NOMO-1 (cell line): ENCODE measurements at regions not wholly inside any gene's neighbourhood (a gene's known extent, or its start where the extent isn't known, plus 50 kb on each side); places are given as distances from the start of the nearest gene placed in this dataset.
"Not testable (repeated sequence)": the region's sequence is repeated elsewhere in the genome, so short reads cannot be mapped to it uniquely, and the experiment has no call there.

Experiments used
- DNase-seq, 2 experiments: peaks; one replicate each; lab custom pipeline; 2025; ENCODE audit not compliant: unreplicated experiment in 2 of 2; lab: John Stamatoyannopoulos, UW

GRCh38 chr7:10412422-10413019, 561.2 kb upstream of the PHF14 start:
- peak in 1 of 2 experiments; percentile 30 for DNase-seq

DNA sequence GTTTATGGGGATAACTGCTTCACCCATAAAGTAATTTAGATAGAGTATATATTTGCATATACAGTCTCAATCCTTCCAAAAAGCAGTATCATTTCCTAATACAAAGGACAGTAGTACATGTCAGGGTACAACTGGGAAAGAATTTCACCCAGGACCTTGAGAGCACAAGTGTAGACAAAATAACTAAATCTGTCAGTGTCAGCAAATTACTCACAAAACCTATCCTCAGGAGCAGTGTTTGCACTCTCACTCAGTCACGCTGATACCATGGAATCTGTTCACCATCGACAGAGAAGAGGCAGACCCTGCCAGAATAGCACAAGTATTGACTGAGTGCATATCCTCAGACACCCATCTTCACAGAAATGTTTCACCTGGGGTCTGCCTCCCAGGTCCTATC, 554.7 kb upstream of the PHF14 start:
- no peak for DNase-seq

DNA sequence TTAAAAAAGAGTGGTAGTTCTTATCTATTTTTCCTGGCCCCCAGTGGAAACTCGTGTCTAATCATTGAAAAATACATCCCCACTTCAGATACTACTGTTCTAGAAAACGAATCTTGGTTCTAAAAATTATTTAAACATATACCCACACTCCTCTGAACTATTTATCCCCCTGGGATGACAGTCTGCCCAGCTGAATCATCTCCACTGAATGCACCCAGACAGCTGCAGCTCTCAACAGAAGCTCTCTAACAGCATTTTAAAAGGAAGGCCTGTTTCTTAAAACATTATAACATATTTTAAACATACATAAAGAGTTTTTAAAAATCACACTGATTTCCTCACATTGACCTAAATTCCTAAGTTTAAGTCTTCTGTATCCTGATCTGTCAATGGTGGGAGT, 544.6 kb upstream of the PHF14 start:
- DNase-seq, result no peak

GRCh38 chr7:10429511-10429910, 544.2 kb upstream of the PHF14 start:
- no peak for DNase-seq

GRCh38 chr7:10436302-10436701, 537.4 kb upstream of the PHF14 start:
- DNase-seq, result no peak

GRCh38 chr7:10439027-10439426, 534.6 kb upstream of the PHF14 start:
- DNase-seq, result no peak

GRCh38 chr7:10455936-10456335, 517.7 kb upstream of the PHF14 start:
- no peak for DNase-seq

DNA sequence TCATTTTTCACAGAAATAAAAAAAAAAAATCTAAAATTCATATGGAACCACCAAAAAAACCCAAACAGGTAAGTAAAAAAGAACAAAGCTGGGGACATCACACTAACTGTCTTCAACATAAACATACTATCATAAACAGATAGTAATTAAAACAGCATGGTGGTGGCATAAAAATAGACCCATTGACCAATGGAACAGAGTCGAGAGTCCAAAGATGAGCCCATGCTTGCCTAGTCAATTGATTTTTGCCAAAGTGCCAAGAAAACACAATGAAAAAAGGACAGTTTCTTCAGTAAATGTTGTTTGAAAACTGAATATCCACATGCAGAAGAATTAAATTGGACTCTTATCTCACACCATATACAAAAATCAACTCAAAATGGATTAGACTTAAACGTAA, 513.2 kb upstream of the PHF14 start:
- DNase-seq, result no peak

DNA sequence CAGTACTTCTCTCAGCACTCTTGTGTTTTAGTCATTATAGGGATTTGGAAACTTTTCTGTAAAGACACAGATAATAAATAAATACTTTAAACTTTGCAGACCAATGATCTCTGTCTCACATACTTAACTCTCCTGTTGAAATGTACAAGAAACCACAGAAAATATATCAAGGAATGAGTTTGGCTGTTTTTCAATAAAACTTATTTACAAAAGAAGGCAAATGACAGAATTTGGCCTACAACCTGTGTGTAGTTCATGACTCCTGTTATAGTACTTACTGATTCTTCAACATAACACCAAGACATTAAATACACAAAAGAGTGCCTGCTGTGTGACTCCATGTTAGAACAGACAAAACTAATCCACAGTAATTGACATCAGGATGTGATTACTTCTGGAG, 510.0 kb upstream of the PHF14 start:
- DNase-seq, result no peak

GRCh38 chr7:10465536-10465935, 508.1 kb upstream of the PHF14 start:
- not testable (repeated sequence) for DNase-seq

- DNase-seq, result no peak
These were observed 504.8 kb upstream of the PHF14 start for GRCh38 chr7:10468908-10469307.

- DNase-seq, result no peak
These were observed 504.2 kb upstream of the PHF14 start for GRCh38 chr7:10469476-10469875.

- no peak for DNase-seq
These were observed 502.2 kb upstream of the PHF14 start for GRCh38 chr7:10471280-10472058.

- no peak for DNase-seq
These were observed 501.6 kb upstream of the PHF14 start for GRCh38 chr7:10472115-10472514.

GRCh38 chr7:10473569-10473968, 500.1 kb upstream of the PHF14 start:
- no peak for DNase-seq

DNA sequence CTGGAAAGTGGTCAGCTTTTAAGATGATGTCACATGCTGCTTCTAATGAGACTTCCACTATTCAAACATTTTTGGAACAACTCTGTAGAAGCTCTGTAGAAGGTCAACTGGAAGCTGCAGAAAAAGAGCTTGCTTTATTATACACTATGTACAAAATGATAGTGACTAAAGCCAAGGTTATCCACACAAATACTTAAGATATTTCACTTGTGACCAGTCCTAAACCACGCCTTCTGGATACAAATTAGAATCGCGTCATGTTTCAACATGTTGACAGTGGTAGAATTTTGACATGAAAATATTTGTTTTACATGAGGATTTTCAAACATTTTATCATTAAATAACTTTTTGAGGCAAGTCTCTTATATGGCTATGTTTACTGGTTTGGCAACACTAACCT, 499.6 kb upstream of the PHF14 start:
- DNase-seq, result no peak

GRCh38 chr7:10475940-10476641, 497.6 kb upstream of the PHF14 start:
- DNase-seq, result no peak

DNA sequence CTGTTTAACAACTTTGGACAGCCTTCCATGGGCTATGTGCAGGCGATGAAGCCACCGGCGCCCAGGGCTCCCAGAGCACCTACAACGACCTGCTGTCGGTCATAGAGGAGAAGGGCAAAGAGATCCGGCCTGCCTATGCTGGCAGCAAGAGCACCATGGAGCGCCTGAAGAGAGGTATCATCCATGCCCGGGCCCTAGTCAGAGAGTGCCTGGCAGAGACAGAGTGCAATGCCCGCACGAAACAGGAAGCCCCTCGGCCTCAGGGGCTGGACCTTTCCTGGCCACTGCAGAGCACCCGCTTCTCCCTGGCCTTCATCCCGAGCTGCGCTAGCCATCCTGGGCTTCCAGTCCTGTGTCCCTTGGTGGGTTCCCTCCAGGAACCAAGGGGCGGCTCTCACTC, 497.0 kb upstream of the PHF14 start:
- no peak for DNase-seq

- DNase-seq, result no peak
These were observed 490.0 kb upstream of the PHF14 start for GRCh38 chr7:10483671-10484070.

DNA sequence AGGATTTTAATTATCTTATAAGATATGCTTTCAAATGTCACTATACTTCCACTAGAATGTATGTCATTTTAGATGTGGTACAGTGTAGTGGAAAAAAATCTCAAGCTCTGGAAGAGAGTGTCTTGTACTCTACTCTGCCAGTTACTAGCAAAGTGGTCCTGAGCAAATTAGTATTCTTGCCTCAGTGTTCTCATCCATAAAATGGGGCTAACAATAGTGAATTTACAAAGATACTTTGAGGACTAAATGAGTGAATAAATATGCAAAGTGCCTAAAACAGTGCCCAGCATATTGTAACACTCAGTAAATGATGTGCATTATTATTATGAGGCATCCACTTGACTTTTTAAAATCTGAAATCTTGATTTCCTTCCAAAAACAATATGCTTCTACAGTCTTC, 488.9 kb upstream of the PHF14 start:
- DNase-seq, result no peak

DNA sequence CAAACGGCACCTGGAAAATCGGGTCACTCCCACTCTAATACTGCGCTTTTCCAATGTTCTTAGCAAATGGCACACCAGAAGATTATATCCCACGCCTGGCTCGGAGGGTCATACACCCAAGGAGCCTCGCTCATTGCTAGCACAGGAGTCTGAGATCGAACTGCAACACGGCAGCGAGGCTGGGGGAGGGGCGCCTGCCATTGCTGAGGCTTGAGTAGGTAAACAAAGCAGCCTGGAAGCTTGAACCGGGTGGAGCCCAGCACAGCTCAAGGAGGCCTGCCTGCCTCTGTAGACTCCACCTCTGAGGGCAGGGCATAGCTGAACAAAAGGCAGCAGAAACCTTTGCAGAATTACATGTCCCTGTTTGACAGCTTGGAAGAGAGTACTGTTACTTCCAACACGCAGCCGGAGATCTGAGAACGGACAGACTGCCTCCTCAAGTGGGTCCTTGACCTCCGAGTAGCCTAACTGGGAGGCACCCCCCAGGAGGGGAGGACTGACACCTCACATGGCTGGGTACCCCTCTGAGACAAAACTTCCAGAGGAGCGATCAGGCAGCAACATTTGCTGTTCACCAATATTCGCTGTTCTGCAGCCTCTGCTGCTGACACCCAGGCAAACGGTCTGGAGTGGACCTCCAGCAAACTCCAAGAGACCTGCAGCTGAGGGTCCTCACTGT, 472.3 kb upstream of the PHF14 start:
- DNase-seq, result not testable (repeated sequence)
